Keratinocyte (primary cell): ENCODE measurements at regions not wholly inside any gene's neighbourhood (a gene's known extent, or its start where the extent isn't known, plus 50 kb on each side); places are given as distances from the start of the nearest gene placed in this dataset.

Source experiments
- EZH2 ChIP-seq: IDR thresholded peaks from one replicate; pipeline ENCODE4 v1.6.1; 2012; ENCODE audit warnings: inconsistent platforms, mild to moderate bottlenecking, low read length, moderate library complexity
- TF ChIP-seq, protein P1 (sequence below), 3 experiments: IDR thresholded peaks in 1 of 3; conservative IDR thresholded peaks in 1 of 3; optimal IDR thresholded peaks in 1 of 3; 2 replicates in 2 of 3; 3 replicates in 1 of 3; pipeline versions ENCODE3 to v1.5.1; 2011; ENCODE audit warnings: low read length in 3 of 3, mild to moderate bottlenecking in 3 of 3, moderate library complexity in 2 of 3, control low read depth in 1 of 3, inconsistent platforms in 1 of 3; ENCODE audit not compliant: insufficient read depth in 2 of 3; ENCODE audit errors: extremely low read depth in 1 of 3

DNA sequence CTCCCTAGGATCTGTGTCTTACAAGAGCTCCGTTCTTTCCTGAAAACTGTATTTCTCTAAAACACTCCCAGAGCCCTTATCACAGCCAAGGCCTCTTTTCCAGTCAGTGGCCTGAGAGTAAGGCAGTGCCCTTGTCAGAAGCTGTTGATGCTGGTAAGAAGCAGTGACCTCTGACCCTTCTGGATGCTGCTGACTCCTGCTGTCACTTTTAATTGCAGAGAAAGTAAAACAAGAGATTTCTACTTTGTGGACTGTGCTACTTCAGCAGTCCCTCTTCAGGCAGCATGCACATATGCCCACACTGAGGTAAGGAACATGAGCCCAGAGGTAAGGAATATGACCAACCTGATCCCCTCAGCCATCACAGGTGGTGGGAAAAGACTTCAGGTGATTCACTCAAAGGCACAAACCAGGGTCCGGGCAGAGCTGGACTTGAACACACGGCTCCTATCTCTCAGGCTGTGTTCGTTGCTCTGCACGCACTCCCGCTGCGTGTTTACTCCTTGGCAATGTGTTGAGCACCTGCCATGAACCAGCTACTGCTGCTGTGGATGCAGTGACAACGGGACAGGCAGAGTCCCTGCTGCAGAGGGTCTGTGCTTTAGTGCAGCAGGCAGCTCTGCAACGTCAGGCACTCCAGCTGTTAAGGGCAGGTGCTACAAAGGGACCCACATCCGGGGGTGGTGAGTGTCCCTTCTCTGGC, 201.9 kb upstream of the CST7 start:
- TF ChIP-seq, protein P1, sequence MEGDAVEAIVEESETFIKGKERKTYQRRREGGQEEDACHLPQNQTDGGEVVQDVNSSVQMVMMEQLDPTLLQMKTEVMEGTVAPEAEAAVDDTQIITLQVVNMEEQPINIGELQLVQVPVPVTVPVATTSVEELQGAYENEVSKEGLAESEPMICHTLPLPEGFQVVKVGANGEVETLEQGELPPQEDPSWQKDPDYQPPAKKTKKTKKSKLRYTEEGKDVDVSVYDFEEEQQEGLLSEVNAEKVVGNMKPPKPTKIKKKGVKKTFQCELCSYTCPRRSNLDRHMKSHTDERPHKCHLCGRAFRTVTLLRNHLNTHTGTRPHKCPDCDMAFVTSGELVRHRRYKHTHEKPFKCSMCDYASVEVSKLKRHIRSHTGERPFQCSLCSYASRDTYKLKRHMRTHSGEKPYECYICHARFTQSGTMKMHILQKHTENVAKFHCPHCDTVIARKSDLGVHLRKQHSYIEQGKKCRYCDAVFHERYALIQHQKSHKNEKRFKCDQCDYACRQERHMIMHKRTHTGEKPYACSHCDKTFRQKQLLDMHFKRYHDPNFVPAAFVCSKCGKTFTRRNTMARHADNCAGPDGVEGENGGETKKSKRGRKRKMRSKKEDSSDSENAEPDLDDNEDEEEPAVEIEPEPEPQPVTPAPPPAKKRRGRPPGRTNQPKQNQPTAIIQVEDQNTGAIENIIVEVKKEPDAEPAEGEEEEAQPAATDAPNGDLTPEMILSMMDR (optimal IDR thresholded peaks at IDR 0.05 in 1 of 3, IDR thresholded peaks at IDR 0.05 in 1 of 3, conservative IDR thresholded peaks at IDR 0.05 in 1 of 3; ENCODE audit: extremely low read depth in 1 of 3, insufficient read depth in 2 of 3, low read length in 3 of 3), result no peak
- TF ChIP-seq EZH2, result no peak
